ENCODE measurements at regions not wholly inside any gene's neighbourhood (a gene's known extent, or its start where the extent isn't known, plus 50 kb on each side); places are given as distances from the start of the nearest gene placed in this dataset.

- DNase-seq: no peak
These were observed 129.3 kb upstream of the TENM4 start for GRCh38 chr11:79570104-79570503.

DNA sequence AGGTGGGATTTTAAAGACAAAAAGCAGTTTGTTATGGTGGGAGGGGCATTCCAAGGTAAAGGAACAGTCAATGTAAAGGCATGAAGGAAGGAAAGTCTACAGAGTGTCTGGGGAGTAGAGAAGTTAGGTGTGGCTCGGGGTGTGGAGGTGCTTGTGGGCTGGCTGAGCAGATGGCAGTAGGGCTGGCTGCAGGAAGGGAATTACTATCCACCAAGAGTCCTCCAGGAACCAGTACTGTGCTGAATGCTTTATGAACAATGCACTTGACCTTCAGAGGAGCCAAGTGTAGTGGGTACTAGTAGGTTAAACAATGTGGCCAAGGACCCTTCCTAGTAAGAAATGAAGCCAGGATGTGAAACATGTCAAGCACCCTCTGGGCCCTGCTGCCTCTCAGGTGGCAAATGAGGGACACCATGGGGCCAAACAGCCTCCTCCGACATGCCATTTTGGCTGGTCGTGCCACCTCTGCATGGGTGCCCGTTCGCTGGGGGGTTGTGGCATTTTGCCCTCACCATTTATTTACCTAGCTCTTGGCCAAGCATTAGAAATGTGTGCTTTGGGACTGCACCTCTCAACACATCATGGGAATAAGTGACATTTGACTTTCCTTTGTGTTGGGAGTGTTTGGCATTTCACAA, 123.6 kb upstream of the TENM4 start:
- no peak for DNase-seq

GRCh38 chr11:79561496-79561895, 120.7 kb upstream of the TENM4 start:
- no peak for DNase-seq

DNA sequence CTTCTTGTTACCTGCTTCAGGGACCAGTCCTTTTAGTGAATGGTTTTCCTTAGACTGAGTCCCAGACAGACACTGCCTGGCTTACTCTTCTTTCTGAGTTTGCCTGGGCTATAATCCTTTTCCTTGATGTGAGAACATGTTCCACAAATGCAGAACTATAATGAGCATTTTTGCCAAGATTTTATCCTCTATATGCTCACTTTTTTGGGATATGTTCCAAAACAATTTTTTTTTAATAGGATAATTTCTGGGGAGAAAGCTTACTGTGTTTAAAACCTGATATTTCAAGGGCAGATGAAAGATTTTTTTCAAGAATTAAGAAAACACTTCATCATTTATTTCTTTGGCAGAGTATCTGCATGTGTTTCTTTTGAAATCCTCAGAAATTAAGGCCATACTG, 110.0 kb upstream of the TENM4 start:
- no peak for DNase-seq

DNA sequence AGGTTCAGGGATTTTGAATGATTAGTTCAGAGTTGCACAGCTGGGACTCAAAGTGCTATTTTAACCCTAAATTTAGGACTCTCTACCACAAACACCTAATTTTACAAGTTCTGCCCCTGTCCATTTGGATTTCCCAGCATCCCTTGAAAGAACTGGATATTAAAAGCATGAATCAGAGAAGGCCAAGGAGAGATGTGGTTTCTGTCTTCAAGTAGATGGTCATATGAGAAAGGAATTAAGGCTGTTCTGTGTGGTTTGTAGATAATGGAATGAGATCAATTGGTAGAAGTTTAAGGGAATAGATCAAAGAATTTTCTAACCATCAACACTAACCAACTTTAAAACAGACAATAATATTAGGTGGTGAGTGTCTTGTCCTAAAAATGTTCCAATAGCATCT, 106.4 kb upstream of the TENM4 start:
- DNase-seq: no peak

GRCh38 chr11:79546351-79546750, 105.5 kb upstream of the TENM4 start:
- no peak for DNase-seq

- no peak for DNase-seq
These were observed 103.5 kb upstream of the TENM4 start for GRCh38 chr11:79544361-79544760.

DNA sequence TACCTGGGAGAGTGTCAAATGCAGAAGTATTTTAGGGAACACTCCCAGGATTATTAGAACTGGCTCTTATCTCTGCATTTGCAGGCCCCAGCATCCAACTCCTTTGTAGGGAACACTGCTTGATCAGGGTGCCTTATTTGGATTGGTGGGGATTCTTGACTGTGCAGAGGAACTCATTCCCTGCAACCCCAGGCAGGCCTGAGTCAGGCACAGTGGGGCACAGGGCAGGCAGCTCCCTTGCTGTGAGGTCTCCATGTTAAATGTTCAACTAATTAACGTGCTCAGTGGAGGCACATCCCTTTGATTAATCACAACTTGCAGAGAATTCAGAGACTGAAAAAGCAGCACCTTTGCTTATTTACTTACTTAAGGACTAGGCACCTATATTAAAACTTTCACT, 102.3 kb upstream of the TENM4 start:
- no peak for DNase-seq

DNA sequence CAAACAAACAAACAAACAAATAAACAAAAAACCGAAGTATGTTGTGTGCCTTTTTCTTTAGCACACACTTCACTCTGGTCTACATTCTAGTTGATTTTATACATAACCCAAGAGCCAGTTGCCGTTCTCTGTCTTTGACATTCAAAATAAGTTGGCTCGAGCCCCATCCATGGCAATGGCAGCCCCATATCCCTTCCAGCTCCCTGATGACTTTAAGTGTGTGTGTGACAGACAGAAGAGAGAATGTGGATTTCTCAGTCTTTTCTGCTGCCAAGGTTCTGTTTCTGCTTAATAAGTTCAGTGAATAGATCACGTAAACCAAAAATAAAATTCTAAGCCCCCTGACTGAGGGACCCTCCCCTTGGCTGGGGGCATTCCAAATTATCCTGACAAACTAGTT, 100.6 kb upstream of the TENM4 start:
- no peak for DNase-seq

- no peak for DNase-seq
These were observed 97.9 kb upstream of the TENM4 start for GRCh38 chr11:79538775-79539174.

GRCh38 chr11:79536155-79536917, 95.5 kb upstream of the TENM4 start:
- no peak for DNase-seq

GRCh38 chr11:79535606-79536005, 94.8 kb upstream of the TENM4 start:
- DNase-seq: no peak

GRCh38 chr11:79525257-79525656, 84.4 kb upstream of the TENM4 start:
- no peak for DNase-seq

DNA sequence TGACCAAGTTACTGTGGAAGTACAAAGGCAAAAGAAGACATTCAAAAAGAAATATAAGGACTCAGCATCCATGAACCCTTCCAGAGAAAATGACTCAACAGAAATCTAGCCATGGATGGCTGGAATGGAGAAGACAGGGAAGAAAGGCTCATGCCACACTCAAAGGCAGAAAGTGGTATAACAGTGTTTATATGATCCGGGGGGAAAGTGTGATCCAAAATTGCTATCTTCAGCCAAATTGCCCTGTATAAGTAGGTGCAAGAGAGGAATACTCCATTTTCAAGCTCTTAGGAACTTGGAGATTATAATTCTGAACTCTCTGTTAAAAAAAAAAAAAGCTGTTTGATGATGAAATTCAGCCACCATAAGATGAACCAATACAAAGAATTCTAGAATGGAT, 81.8 kb upstream of the TENM4 start:
- no peak for DNase-seq

DNA sequence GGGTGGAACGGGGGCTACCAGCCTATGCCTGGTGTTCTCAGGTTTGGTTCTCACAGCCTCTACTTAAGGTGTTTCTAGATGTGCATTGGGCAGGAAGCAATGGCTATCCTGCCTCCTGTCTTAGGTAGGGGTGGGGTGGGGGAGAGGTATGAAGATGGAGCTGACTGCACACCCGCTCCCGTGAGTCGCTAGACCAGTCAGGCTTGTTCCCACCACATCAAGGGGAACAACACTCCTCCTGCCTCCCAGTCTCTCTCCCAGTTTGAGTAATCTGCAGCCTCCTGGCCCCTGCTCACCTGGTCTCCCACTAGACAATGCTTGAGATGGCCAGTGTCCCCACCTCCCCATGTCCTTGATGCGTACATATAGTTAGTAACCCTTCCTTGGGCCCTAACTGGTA, 79.3 kb upstream of the TENM4 start:
- no peak for DNase-seq

GRCh38 chr11:79515781-79516180, 75.0 kb upstream of the TENM4 start:
- DNase-seq: no peak

GRCh38 chr11:79514695-79515094, 73.9 kb upstream of the TENM4 start:
- no peak for DNase-seq

- DNase-seq: no peak
These were observed 73.5 kb upstream of the TENM4 start for GRCh38 chr11:79514290-79514689.

- no peak for DNase-seq
These were observed 72.1 kb upstream of the TENM4 start for GRCh38 chr11:79512706-79513469.

- DNase-seq: no peak
These were observed 70.1 kb upstream of the TENM4 start for GRCh38 chr11:79510960-79511359.

- no peak for DNase-seq
These were observed 67.6 kb upstream of the TENM4 start for GRCh38 chr11:79508461-79508860.

DNA sequence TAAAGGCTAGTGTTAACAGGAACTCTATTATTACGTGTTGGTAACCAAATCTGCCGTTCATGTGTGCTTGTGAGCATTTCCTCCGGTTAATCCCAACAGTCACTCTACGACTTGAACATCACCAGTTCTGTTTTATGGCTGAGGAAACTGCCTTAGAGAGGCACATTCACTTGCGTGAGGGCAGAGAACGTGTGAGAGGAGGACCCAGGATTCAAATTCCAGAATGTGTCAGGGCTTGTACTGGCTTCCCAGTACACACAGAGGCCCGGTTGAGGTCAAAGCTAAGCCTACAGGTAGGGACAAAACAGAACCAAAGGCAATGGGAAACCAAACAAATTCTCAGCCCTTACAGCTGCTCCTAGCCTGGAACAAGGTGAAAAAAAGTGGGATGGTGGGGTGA, 66.9 kb upstream of the TENM4 start:
- no peak for DNase-seq

DNA sequence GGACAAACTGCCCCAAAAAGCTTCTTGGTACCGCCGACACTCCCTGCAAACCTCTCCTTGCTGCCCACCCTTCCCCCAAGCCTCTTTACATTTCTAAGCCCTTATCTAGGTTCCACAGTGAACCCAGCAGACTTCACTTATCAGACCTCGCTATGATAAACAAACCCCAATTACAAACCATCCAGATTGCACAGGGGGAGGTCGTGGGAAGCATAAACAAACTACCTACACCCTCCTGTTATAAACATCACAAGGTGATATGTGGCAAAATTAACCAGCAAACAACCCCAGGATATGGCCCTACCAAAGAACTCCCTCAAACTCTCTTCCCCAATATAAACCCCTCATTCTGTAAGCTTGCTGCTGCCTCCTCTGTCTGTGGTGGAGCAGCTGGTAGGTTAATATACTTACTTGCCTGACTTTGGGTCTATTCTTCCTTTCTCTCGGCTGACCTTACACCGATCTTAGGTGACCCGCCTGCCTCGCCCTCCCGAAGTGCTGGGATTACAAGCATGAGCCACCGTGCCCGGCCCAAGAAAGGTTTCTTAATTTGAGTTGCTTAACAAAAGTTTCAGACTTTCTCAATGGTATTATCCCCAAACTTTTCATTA, 66.0 kb upstream of the TENM4 start:
- no peak for DNase-seq

GRCh38 chr11:79506124-79506523, 65.3 kb upstream of the TENM4 start:
- no peak for DNase-seq
